Stimulated activated CD4-positive, alpha-beta T cell treated with anti-CD3 and anti-CD28 coated beads, Interleukin-15, amount 100 ng/mL, for 24 hours (primary cell): ENCODE measurements at regions not wholly inside any gene's neighbourhood (a gene's known extent, or its start where the extent isn't known, plus 50 kb on each side); places are given as distances from the start of the nearest gene placed in this dataset.
"Not testable (repeated sequence)": the region's sequence is repeated elsewhere in the genome, so short reads cannot be mapped to it uniquely, and the experiment has no call there.

Source experiments
- DNase-seq: peaks from one replicate; pipeline ENCODE4 v3.0.0-alpha.2; 2020

DNA sequence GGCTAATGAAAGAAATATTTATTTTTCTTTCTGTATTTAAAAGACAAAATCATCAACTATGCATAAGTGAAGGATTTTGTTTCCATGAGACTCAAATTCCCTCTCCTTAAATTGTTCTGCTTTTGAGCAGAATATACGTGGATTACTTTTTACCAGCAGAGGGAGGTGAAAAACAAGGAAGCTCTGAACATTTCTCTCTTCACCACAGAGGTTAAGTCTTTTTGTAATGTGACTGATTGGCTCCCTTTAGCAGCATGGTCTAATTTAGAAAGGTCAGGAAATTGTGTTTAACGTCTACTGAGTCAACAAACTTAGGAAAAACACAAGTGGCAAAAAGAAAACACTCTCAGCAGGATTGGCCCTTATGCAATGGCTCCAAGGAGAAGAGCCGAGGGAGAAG is 55.1 kb upstream of the F9 start:
- no peak for DNase-seq

DNA sequence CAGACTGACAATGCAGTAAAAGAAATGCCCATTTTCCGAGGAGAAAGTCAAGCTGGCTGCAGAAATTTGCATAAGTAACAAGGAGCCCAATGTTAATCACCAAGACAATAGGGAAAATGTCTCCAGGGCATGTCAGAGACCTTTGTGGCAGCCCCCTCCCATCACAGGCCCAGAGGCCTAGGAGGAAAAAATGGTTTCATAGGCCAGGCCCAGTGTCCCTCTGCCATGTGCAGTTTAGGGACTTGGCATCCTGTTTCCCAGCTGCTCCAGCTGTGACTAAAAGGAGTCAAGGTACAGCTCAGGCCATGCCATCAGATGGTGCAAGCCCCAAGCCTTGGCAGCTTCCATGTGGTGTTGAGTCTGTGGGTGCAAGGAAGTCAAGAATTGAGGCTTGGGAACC is 68.6 kb upstream of the F9 start:
- DNase-seq, result not testable (repeated sequence)

GRCh38 chrX:139454743-139455142 is 75.8 kb upstream of the F9 start:
- no peak for DNase-seq

DNA sequence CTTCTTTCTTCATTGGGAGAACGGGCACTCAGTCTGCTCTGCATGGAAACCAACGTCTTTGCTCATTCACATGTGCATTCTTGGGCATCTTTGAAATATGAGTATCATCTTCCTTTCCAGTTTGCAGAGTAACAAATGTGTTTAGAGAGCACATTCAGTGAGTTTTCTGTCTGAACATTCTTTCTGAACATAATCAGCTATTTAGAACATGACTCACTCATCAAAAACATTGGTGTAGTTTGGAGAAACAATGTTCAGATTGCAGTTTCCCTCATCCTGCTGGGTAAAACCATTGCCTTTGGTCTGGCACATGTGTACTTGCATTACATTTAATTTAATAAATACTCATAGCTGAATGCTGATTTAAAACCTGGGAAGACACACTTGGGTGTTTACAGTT is 81.5 kb upstream of the F9 start:
- no peak for DNase-seq

GRCh38 chrX:139446832-139447231 is 83.7 kb upstream of the F9 start:
- no peak for DNase-seq

- no peak for DNase-seq
These were observed 100.6 kb upstream of the F9 start for GRCh38 chrX:139429913-139430312.

DNA sequence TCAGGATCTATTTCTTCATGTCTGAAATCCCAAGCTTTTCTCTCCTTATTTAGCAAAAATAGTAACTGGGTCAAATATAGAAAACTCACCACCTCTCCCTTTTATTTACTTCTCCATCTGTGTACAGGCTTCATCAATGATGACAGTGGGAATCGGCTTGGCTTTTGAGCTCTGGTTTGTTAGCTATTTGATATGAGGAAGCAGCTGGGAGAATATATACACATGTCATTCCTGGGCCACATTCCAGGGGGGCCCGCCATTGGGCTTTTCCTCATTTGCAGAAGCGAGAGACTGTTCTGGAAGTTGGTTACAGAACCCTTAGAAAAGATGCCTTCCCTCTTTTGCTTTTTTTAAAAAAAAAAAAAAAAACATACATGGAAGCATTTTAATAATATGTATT is 107.4 kb upstream of the F9 start:
- DNase-seq, result no peak

- DNase-seq, result not testable (repeated sequence)
These were observed 132.3 kb upstream of the F9 start for GRCh38 chrX:139398258-139398657.

GRCh38 chrX:139388254-139388653 is 142.3 kb upstream of the F9 start:
- no peak for DNase-seq

DNA sequence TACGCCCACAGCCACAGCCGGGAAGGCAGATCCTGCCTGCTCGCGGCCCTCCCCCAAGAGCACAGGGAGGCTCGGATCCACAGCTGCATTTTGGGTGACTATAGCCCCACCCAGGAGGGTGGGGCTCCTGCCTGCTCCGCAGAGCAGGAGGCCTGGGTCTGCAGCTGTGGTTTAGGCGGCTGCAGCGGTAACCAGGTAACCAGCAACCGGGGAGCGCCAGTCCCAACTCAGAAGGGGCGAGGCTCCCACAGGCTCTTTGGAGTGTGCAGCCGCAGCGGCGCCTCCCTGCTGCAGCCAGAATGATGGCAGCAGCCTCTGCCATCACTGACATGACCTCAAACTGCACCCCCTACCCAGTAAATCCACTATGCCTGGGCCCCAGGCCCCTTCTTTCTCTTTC is 148.0 kb upstream of the F9 start:
- no peak for DNase-seq

- not testable (repeated sequence) for DNase-seq
These were observed 154.0 kb upstream of the F9 start for GRCh38 chrX:139376547-139376946.

GRCh38 chrX:139360356-139360755 is 170.2 kb upstream of the F9 start:
- no peak for DNase-seq

- DNase-seq, result not testable (repeated sequence)
These were observed 187.9 kb upstream of the F9 start for GRCh38 chrX:139342594-139342991.

DNA sequence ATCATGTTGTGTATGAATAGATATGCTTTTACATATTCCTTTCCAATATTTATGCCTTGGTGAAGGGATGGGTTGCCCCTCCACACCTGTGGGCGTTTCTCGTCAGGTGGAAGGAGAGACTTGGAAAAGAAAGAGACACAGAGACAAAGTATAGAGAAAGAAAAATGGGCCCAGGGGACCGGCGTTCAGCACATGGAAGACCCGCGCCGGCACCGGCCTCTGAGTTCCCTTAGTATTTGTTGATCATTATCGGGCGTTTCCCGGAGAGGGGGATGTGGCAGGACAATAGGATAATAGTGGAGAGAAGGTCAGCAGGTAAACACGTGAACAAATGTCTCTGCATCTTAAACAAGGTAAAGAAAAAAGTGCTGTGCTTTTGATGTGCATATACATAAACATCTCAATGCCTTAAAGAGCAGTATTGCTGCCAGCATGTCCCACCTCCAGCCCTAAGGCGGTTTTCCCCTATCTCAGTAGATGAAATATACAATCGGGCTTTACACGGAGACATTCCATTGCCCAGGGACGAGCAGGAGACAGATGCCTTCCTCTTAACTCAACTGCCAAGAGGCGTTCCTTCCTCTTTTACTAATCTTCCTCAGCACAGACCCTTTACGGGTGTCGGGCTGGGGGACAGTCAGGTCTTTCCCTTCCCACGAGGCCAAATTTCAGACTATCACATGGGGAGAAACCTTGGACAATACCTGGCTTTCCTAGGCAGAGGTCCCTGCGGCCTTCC is 188.5 kb upstream of the F9 start:
- DNase-seq, result not testable (repeated sequence)

- no peak for DNase-seq
These were observed 198.1 kb upstream of the F9 start for GRCh38 chrX:139332441-139332840.

DNA sequence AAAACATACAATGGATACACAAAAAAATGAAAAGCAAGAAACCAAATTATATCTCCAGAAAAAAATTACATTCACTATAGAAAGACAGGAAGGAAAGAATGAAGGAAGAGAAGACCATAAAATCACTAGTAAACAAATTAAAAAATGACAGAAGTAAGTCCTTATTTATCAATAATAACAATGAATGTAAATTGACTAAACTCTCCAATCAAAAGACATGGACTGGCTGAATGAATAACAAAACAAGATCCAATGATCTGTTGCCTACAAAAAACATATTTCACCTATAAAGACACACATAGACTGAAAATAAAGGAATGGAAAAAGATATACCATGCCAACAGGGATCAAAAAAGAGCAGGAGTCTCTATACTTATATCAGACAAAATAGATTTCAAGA is 203.2 kb upstream of the F9 start:
- DNase-seq, result no peak

GRCh38 chrX:139324756-139325155 is 205.8 kb upstream of the F9 start:
- DNase-seq, result no peak

GRCh38 chrX:139320661-139321354 is 209.7 kb upstream of the F9 start:
- not testable (repeated sequence) for DNase-seq

DNA sequence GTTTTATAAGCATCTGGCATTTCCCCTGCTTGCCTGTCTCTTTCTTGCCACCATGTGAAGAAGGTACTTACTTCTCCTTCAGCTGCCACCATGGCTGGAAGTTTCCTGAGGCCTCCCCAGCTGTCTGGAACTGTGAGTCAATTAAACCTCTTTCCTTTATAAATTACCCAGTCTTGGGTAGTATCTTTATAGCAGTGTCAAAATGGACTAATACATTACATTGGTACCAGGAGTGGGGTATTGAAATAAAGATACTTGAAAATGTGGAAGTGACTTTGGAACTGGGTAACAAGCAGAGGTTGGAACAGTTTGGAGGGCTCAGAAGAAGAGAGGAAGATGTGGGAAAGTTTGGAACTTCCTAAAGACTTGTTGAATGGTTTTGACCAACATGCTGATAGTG is 223.9 kb upstream of the F9 start:
- DNase-seq, result not testable (repeated sequence)

GRCh38 chrX:139304471-139304870 is 226.1 kb upstream of the F9 start:
- DNase-seq, result no peak

DNA sequence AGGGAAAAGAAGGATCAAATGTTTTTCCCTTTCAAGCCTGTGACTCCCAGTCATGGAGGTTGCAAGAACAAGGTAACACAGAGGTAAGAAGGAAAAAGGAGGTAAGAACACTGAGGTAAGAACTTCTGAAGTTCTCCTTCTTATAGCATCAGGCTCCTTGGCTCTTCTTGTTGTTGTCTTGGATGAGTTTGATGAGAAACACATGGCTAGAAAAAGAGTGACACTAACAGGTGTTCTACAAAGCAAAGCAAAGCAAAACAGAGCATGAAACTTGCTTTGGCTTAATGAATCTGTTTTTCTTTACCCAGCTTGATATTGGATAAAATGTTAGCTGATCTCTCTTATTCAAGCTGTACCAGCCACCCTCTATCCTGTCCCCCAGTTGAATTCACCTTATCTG is 231.2 kb upstream of the F9 start:
- DNase-seq, result no peak

DNA sequence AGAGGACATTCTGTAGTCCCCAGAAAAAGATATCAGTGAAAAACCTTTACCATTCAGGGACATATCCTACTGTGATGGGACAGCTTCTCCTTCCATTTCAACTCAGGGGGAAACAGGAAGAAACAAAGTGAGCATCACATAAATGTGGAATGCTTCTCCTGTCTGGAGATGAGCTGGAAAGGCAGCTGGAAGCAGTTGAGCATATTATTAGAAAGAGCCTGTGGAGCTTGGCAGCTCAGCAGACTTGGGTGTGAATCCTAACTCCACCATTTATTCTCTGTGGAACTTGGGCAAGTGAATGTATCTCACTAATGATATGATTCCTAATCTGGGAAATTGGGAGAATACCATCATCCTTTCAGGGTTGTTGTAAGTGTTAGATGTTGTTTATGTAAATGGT is 232.1 kb upstream of the F9 start:
- no peak for DNase-seq

DNA sequence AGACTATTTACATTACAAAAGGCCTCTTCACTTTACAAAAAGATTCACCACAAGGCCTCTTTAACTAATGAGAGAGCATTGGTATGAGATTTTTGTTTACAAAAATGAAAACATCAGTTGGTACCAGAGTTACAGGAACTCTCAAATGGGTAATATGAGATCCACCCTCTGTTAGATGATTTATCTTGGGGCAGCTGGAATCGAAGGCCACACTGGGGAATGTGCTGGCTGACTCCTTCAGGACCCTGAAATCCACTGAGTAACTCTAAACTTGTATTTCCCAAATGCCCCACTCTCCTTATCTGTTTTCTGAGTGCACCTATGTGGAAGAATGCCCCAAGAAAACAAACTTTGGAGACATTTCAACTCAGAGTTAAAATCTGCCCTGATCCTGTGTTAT is 232.9 kb upstream of the F9 start:
- no peak for DNase-seq

DNA sequence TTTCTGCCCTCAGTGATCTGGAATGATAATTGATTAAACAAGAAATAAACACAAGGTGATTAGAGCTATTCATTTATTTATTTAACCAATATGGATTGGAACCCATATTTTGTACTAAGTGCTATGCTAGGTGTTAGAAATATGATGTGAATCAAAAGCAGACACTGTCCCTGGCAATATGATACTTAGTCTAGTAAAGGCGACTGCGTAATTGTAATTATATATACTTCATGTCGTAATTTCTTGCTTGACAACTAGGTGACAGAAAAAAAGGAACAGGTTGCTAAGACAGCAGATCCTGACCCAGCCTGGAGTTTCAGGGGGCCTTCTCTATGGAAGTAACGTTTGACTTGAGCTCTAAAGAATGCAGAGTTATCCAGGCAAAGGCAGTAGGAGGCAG is 236.5 kb upstream of the F9 start:
- DNase-seq, result no peak

- no peak for DNase-seq
These were observed 240.2 kb upstream of the F9 start for GRCh38 chrX:139290310-139290709.
